ENCODE measurements at regions not wholly inside any gene's neighbourhood (a gene's known extent, or its start where the extent isn't known, plus 50 kb on each side); places are given as distances from the start of the nearest gene placed in this dataset.

DNA sequence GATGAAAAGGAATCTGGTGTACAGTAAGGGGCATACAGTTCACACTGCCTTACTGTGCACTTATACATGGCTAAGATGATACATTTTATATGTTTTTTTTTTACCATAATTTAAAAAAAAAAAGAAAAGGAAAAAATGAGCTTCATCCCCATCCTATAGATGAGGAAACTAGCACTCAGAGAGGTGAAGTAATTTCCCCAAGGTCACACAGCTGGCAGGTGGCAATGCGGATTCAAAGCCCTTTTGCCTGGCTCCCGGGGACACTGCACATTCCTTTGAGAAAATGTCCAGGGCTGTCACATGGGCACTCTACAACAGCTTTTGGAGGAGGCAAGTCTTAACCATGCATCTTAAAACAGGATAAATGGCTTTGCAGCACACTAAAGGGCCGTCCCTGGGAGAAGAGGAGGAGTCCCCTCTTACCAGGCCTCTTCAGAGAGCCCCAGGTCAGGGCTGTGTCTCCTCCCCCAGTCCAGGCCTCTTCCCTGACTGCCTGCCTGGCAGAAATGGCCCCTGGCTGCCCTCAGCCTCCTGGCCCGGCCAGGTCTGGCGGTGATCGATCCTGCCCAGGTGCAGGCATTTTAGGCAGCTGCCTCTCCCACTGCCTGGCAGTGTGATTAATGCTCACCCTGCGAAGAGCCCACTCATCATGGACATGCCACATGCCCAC lies 95.1 kb upstream of the LINGO1 start:
- DNase-seq, result no peak

- DNase-seq, result no peak
Measured at GRCh38 chr15:77724715-77725114, 92.0 kb upstream of the LINGO1 start.

- no peak for DNase-seq
Measured at GRCh38 chr15:77723756-77724155, 91.0 kb upstream of the LINGO1 start.

DNA sequence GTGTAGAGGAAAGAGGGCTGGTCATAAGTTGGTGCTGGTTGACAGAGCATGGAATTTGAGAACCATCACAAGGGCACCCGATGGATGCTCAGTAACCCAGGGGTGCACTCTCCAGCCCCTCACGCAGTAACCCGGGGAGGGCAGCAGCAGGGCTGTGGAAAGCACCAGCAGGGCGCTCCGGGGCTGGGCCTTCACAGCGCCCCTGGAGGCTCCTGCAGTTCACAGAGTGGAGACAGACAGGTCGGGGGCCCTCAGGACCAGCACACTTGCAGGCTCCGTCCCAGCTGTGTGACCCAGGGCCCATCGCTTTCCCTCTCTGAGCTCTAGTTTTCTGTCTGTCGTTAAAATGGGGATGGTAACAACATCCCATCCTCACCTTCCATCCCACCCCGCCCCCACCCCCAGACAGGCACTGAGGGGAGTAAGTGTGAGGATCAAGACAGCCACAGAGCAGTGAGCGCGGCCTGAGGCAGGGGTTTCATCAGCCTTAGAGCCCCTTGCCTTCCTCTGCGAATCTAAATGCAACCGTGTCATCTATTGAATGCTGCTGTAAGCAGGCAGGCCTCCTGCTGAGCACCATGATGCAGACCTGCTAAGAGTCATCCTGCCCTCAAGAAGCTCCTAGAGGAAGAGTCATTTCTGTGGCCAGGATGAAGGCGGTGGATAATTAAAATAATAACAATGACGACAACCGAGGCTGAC lies 90.2 kb upstream of the LINGO1 start:
- DNase-seq, result no peak

DNA sequence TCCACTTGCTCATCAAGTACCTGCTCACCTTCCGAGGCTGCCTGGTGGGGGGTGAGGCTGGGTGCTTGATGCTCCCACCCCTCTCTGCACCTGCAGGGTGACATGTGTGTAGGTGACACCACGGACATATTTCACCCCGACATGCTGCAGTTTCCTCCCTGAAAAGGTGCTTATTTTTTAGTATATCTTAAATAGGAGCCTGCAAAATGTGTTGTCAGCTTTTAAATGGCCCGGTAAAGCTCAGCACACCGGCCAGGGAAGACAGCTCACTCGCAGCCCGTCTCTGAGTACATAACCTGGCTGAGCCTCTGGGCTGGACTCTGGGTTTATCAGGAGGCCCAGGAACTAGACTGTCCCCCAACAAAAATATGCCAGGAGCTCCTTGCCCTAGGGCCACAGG lies 89.3 kb upstream of the LINGO1 start:
- DNase-seq, result no peak

- DNase-seq, result no peak
Measured at GRCh38 chr15:77720655-77721054, 87.9 kb upstream of the LINGO1 start.

- no peak for DNase-seq
Measured at GRCh38 chr15:77720173-77720572, 87.5 kb upstream of the LINGO1 start.

- no peak for DNase-seq
Measured at GRCh38 chr15:77719450-77719849, 86.7 kb upstream of the LINGO1 start.

DNA sequence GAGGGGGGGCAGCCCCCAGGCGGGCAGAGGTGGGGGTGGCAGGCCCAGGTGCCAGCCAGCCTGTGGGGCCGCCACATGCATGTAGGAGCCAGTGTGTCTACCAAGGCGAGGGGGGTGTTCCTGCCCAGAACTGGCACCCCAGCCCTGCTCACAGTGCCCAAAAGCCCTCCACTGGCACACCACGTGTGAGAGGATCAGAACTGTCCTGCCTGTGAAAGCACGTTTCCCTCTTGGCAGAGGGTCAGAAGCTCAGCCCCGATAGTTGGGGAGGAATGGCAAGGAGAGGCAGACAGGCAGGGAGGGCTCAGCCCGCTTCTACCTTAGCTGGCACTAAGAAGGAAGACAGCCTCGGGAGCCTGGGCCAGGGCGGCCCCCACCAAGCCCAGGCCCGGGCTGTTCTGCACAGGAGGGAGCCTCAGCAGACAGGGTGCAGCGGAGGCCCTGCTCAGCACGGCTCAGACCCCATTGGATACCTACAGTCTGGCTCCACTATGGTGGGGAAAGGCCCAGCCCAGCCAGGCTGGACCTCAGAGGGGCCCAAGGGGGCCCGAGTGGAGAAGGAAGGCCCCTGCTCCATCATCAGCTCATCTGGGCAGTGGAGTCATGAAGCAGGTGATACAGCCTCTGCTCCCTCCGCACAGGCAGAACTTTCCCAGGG lies 84.8 kb upstream of the LINGO1 start:
- no peak for DNase-seq

DNA sequence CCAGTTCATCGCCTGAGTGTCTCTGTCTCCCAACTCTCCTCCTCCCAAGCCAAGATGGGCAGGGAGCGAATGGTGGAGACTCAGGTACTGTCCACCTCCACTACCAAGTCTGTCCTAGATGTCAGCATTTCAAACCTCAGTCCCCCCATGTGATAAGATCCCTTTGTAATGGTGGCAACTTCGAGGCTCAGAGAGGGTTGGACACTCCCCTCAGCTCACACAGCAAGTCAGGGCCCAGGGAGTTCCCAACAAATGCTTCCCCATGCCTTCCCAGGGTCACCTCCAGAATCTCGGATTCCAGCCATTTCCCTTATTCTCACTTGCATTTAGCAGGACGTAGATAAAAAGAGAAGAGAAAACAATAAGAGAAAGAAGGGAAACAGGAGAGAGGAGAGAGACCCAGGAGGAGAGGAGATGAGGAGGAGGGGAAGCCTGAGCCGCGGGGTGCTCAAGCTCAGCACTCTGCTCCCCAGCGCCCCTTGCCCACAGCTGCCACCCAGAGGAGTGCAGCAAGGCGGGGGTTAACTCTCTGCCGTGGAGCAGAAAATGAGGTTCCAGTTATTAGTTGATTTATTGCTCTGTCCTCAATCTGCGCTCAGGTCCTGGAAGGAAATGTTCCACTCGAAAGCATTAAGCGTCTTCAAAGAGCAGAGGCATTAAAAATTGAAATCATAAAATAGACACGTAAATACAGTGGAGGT lies 84.1 kb upstream of the LINGO1 start:
- DNase-seq, result no peak

- DNase-seq, result no peak
Measured at GRCh38 chr15:77715860-77716259, 83.1 kb upstream of the LINGO1 start.

DNA sequence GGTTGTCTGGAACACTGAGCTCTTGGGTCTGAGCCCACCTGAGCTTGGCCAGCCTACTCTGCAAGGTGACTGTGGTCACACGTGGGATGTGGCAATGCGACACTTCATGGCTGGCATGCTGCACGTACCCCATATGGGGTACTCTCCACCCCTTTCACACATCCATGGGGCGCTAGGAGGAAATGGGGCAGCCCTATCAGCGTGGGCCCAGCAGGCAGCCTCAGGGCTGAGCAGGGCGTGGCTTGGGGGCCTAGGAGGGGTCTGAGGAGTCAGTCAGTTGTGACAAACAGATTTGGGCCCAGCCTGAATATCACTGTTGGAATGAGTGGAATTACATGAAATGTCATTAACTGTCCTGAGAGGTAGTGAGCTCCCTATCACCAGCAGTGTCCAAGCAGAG lies 82.3 kb upstream of the LINGO1 start:
- no peak for DNase-seq

DNA sequence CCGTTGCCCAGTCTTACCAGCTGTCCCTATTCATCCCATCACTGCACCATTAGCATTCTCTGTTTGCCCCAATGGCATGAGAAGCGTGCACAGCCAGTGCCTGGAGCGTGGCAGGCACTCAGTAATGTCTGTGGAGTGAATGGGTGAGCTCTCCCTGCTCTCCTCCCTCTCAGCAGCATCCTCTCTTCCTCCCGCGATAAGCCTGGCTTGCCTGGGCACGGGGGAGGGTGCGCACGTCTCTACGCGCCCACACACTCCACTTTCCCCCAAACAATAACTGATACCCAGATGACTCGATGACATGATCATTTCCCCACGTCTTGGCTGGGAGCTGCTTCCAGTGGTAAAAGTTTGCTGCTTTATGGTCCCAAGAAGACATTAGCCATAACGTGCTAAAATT lies 81.8 kb upstream of the LINGO1 start:
- no peak for DNase-seq

- DNase-seq, result no peak
Measured at GRCh38 chr15:77714023-77714422, 81.3 kb upstream of the LINGO1 start.

DNA sequence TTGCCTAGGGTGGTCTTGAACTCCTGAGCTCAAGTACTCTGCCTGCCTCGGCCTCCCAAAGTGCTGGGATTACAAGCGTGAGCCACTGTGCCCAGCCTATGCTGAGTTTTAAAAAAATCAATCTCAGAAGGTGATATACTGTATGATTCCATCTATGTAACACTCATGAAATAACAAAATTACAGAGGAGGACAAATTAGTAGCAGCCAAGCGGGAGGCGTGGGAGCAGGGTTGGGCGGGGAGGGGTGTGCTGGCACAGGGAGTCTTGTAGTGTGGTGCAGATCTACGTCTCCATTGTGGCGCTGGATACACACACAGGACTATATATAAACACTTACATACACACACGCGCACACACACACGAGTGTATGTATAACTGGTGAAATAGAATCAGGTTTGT lies 80.6 kb upstream of the LINGO1 start:
- no peak for DNase-seq

DNA sequence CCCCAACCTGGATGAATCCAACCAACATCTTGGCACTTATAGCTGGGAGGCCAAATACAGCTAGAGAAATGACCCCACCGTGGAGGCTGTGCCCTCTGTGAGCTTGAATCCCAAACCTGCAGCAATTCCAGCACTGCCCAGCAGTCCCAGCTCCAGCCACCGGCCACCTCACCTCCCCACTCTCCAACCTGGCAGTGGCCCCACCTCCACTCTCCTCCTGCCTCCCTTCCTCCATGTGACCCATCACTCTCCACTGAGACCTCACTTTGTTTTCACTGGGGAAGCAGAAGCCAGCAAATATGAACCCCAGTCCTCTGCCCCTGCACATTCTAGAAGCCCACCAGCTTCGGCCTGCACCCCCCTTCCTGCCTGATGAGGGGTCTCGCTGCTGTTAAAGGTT lies 79.7 kb upstream of the LINGO1 start:
- DNase-seq, result no peak

GRCh38 chr15:77710637-77711036 lies 77.9 kb upstream of the LINGO1 start:
- DNase-seq, result no peak

GRCh38 chr15:77710206-77710605 lies 77.5 kb upstream of the LINGO1 start:
- no peak for DNase-seq

DNA sequence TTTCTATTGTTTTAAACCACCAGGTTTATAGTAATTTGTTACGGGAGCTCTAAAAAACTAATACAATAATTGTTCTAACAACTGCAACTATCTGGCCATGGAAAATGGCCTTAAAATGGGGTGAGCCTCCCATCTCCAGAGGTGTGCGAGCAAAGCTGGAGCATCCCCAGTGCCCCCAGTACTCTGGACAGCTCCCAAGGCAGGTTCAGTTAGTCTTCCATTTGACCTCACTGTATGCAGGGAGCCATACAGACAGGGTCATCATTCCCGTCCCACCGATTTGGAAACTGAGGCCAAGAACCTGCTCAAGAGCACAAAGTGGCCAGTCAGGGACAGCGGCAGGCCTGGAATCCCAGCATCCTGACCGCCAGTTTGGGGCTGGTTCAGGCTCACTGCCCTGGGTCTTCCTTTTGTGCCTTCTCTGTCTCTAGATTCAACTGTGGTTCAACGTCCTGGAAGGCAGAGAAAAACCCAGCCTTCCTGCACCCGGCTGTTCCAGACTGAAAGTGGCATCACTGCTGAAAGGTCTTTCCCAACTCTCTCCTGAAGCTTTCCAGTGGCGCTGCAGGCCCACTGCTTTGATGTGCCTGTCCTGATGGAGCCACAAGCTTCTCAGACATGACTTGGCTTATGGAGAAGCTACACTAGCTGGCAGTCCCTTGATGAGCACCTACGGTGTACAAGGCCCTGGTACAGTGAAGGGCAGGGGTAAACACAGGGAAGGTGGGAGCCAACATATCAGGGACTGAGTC lies 76.6 kb upstream of the LINGO1 start:
- DNase-seq, result no peak

- DNase-seq, result no peak
Measured at GRCh38 chr15:77706482-77707244, 74.0 kb upstream of the LINGO1 start.

GRCh38 chr15:77702211-77702957 lies 69.7 kb upstream of the LINGO1 start:
- no peak for DNase-seq
